Endothelial cell (in vitro differentiated cells): ENCODE measurements at regions not wholly inside any gene's neighbourhood (a gene's known extent, or its start where the extent isn't known, plus 50 kb on each side); places are given as distances from the start of the nearest gene placed in this dataset.

Experiments
- DNase-seq: peaks from one replicate; pipeline ENCODE4 v3.0.0; 2021; ENCODE audit warnings: low spot score
- H3K27ac Mint-ChIP-seq: one replicate; pipeline ENCODE4 v1.8.0; 2021; ENCODE audit warnings: mixed read lengths, inconsistent platforms; ENCODE audit not compliant: unreplicated experiment
- H3K27me3 Mint-ChIP-seq: one replicate; pipeline ENCODE4 v1.8.0; 2021; ENCODE audit warnings: mild to moderate bottlenecking, moderate library complexity, mixed read lengths, inconsistent platforms; ENCODE audit not compliant: unreplicated experiment
- H3K36me3 Mint-ChIP-seq: one replicate; pipeline ENCODE4 v1.8.0; 2021; ENCODE audit warnings: mild to moderate bottlenecking, low read depth, mixed read lengths, inconsistent platforms; ENCODE audit not compliant: unreplicated experiment
- H3K4me1 Mint-ChIP-seq: one replicate; pipeline ENCODE4 v1.8.0; 2021; ENCODE audit warnings: mild to moderate bottlenecking, mixed read lengths, inconsistent platforms; ENCODE audit not compliant: unreplicated experiment
- H3K4me3 Mint-ChIP-seq: one replicate; pipeline ENCODE4 v1.8.0; 2021; ENCODE audit warnings: mild to moderate bottlenecking, mixed read lengths, inconsistent platforms; ENCODE audit not compliant: unreplicated experiment
- H3K9me3 Mint-ChIP-seq: one replicate; pipeline ENCODE4 v1.8.0; 2021; ENCODE audit warnings: mixed read lengths, inconsistent platforms; ENCODE audit not compliant: unreplicated experiment
- TF ChIP-seq, protein P1 (sequence below): fragments of 200-600 bp; sonication (generic); IDR thresholded peaks from one replicate; pipeline ENCODE4 v1.5.0; 2021; ENCODE audit warnings: antibody characterized with exemption; ENCODE audit not compliant: unreplicated experiment

DNA sequence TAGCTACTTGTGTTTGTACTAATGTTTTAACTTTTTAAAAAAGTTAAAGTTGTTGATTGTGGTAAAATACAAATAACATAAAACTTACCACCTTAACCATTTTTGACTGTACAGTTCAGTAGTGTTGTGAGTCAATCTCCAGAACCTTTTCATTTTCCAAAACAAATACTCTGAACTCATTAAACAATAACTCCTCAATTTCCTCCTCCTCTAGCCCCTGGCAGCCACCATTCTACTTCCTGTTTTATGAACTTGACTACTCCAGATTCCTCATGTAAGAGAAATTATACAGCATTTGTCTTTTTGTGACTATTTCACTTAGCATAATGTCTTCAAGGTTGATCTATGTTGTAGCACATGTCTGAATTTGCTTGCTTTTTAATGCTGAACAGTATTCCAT lies 299.1 kb upstream of the AMIGO2 start:
- Mint-ChIP-seq H3K27me3 (no peaks in the 10 kb centered on the region), H3K4me1 (peaks cover 20% of the 10 kb centered on the region), H3K9me3 (no peaks in the 10 kb centered on the region), H3K27ac (no peak overlapping the region), H3K36me3 (peaks cover 3% of the 10 kb centered on the region), H3K4me3 (no peak overlapping the region)
- TF ChIP-seq, protein P1, sequence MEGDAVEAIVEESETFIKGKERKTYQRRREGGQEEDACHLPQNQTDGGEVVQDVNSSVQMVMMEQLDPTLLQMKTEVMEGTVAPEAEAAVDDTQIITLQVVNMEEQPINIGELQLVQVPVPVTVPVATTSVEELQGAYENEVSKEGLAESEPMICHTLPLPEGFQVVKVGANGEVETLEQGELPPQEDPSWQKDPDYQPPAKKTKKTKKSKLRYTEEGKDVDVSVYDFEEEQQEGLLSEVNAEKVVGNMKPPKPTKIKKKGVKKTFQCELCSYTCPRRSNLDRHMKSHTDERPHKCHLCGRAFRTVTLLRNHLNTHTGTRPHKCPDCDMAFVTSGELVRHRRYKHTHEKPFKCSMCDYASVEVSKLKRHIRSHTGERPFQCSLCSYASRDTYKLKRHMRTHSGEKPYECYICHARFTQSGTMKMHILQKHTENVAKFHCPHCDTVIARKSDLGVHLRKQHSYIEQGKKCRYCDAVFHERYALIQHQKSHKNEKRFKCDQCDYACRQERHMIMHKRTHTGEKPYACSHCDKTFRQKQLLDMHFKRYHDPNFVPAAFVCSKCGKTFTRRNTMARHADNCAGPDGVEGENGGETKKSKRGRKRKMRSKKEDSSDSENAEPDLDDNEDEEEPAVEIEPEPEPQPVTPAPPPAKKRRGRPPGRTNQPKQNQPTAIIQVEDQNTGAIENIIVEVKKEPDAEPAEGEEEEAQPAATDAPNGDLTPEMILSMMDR, result no peak
- DNase-seq, result no peak

DNA sequence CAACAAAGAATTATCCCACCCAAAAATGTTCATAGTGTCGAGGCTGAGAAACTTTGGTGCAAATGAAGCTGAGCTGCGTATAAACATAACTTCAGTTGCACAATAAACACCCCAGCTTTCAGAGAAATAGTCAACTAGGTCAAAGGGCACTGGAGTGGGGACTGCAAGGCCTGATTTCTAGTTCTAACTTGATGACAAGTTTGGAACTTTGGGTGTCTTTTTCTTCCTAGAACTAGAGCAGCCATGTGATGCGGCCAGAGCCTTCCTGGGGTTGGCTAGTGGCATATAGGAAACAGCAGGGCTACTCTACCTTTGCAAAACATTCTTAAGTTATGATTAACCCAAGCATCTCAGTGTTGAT lies 298.4 kb upstream of the AMIGO2 start:
- Mint-ChIP-seq H3K9me3 (no peaks in the 10 kb centered on the region), H3K27ac (no peak overlapping the region), H3K4me1 (peaks cover 14% of the 10 kb centered on the region), H3K36me3 (peaks cover 6% of the 10 kb centered on the region), H3K27me3 (no peaks in the 10 kb centered on the region), H3K4me3 (no peak overlapping the region)
- DNase-seq, result no peak
- TF ChIP-seq, protein P1, result no peak

DNA sequence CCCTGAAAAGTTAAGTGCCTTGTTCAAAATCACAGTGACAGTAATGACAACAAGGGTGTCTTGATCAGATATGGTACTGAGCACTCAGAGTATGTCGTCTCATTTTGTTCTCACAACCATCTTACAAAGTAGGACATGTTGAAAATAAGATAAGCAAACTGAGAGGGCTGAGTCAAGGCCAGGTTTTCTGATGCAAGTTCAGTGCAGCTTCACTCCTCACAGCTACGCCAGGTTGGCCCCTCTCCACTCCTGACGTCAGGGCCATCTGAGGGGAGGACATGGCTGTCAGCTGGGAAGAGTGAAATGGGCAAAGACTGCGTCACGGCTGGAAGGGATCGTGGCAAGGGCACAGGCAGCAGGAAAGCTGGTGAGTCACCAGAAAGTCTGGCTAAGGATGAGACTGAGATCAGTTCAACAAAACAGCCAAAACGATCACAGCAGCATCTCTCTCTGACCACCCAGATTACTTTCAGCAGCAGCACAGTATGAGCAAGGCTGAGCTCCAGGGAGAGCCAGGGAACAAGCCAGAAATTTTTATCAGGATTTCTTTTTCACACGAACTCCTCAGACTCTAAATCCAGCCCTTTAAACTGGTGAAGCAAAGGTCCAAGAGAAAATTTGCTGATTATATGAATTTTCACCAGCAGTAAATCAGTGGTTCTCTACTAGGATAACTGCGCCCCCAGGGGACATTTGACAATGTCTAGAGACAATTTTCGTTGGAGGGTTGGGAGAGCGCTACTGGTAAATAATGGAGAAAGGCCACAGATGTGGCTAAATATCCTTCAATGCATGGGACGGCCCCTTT lies 297.9 kb upstream of the AMIGO2 start:
- H3K36me3 Mint-ChIP-seq, result peaks cover 6% of the 10 kb centered on the region
- no peak for DNase-seq
- no peaks in the 10 kb centered on the region for H3K9me3 Mint-ChIP-seq
- H3K27me3 Mint-ChIP-seq, result peaks cover 1% of the 10 kb centered on the region
- TF ChIP-seq, protein P1, result no peak
- H3K27ac Mint-ChIP-seq, result no peak overlapping the region
- H3K4me1 Mint-ChIP-seq, result peaks cover 14% of the 10 kb centered on the region
- H3K4me3 Mint-ChIP-seq, result no peak overlapping the region

DNA sequence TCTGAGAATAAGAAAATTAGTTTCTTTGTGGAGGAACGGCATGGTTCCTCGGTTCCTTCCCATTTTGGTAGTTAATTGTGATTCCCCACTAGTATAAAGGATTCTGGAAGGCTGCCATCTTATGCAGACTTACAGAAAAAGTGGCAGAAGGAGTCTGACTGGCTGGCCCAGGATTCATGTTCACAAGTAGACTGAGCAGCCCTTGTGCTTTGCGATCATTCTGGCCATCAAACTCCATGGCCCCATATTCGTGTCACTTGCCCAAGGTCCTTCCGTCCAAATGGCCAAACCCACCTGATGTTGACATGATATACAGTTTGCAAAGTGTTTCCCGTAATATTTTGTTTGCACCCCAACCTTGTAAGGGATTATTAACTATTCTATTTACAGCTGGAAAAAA lies 297.2 kb upstream of the AMIGO2 start:
- Mint-ChIP-seq H3K27ac (no peak overlapping the region), H3K27me3 (peaks cover 1% of the 10 kb centered on the region), H3K36me3 (peaks cover 6% of the 10 kb centered on the region), H3K4me1 (peaks cover 14% of the 10 kb centered on the region), H3K4me3 (no peak overlapping the region), H3K9me3 (no peaks in the 10 kb centered on the region)
- no peak for DNase-seq
- TF ChIP-seq, protein P1, result no peak

DNA sequence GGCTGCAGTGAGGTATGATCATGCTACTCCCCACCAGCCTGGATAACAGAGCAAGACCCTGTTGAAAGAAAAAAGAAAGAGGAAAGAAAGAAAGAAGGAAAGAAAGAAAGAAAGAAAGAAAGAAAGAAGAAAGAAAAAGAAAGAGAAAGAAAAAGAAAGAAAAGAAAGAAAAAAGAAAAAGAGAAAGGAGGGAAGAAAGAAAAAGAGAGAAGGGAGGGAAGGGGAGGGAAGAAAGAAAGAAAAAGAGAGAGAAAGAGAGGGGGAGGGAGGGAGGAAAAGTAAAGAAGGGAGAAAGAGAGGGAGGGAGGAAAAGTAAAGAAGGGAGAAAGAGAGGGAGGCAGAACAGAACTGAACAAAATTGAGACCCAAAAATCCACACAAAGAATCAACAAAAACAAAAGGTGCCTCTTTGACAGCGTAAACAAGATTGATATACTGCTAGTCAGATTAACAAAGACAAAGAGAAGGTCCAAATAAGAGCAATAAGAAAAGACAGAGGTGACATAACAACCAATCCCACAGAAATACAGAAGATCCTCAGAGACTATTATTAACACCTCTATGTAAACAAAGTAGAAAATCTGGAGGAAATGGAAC lies 293.9 kb upstream of the AMIGO2 start:
- H3K36me3 Mint-ChIP-seq, result peaks cover 6% of the 10 kb centered on the region
- peaks cover 1% of the 10 kb centered on the region for H3K27me3 Mint-ChIP-seq
- H3K4me1 Mint-ChIP-seq, result peaks cover 3% of the 10 kb centered on the region
- no peak overlapping the region for H3K27ac Mint-ChIP-seq
- DNase-seq, result no peak
- TF ChIP-seq, protein P1, result no peak
- H3K9me3 Mint-ChIP-seq, result no peaks in the 10 kb centered on the region
- no peak overlapping the region for H3K4me3 Mint-ChIP-seq
